GM12864 (cell line): ENCODE measurements at regions not wholly inside any gene's neighbourhood (a gene's known extent, or its start where the extent isn't known, plus 50 kb on each side); places are given as distances from the start of the nearest gene placed in this dataset.
"Not testable (repeated sequence)": the region's sequence is repeated elsewhere in the genome, so short reads cannot be mapped to it uniquely, and the experiment has no call there.

ENCODE experiments used
- DNase-seq: peaks from one replicate; pipeline ENCODE4 v3.0.0-alpha.2; 2011; ENCODE audit warnings: low read depth
- H3K4me3 ChIP-seq: 2 replicates; pipeline ENCODE4 v1.5.1; 2011; ENCODE audit warnings: mild to moderate bottlenecking, low read depth, low read length, control low read depth
- TF ChIP-seq, protein P1 (sequence below): IDR thresholded peaks from 2 replicates; pipeline ENCODE4 v1.5.1; 2011; ENCODE audit warnings: low read depth, mild to moderate bottlenecking, moderate library complexity, low read length, control low read depth, inconsistent platforms; ENCODE audit errors: missing control alignments

DNA sequence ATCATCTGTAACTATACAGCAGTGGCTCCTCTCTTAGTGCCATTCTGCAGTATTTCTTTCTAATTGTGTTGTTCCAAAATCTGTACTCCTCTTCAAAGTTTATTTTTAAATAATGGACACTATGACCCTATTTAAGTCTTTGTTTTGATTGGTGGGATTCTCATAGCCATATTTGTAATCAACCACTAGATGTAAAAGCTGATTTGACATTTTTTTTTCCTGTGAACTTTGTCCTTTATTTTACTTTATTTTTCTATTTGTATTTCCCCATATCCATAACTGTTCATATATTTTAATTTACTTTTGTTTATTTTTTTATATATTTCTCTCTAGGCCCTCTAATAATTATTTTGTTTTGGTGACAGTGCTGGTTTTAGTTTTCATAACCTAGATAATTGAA, 544.4 kb downstream of the KCNJ2 start:
- TF ChIP-seq, protein P1, sequence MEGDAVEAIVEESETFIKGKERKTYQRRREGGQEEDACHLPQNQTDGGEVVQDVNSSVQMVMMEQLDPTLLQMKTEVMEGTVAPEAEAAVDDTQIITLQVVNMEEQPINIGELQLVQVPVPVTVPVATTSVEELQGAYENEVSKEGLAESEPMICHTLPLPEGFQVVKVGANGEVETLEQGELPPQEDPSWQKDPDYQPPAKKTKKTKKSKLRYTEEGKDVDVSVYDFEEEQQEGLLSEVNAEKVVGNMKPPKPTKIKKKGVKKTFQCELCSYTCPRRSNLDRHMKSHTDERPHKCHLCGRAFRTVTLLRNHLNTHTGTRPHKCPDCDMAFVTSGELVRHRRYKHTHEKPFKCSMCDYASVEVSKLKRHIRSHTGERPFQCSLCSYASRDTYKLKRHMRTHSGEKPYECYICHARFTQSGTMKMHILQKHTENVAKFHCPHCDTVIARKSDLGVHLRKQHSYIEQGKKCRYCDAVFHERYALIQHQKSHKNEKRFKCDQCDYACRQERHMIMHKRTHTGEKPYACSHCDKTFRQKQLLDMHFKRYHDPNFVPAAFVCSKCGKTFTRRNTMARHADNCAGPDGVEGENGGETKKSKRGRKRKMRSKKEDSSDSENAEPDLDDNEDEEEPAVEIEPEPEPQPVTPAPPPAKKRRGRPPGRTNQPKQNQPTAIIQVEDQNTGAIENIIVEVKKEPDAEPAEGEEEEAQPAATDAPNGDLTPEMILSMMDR = no peak
- DNase-seq = no peak
- no peak overlapping the region for H3K4me3 ChIP-seq

DNA sequence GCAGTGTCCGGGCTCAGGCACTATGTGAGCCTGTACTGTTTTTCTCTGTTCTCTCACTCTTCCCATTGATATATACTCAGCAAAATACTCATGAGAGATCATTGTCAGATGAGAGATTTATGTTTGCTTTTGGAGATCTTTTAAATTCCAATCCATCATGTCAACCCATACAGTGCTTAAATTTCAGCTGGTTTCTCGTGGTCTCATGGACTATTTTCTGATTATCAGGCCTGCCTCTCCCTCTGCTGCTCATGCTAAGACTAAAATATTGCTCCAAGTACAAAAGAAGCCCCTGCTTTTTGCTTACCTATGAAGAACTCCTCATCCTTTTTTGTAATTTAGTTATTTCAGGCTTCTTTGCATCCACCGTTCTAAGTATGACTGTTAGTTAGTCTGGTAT, 547.2 kb downstream of the KCNJ2 start:
- DNase-seq = no peak
- no peak overlapping the region for H3K4me3 ChIP-seq
- TF ChIP-seq, protein P1 = no peak

DNA sequence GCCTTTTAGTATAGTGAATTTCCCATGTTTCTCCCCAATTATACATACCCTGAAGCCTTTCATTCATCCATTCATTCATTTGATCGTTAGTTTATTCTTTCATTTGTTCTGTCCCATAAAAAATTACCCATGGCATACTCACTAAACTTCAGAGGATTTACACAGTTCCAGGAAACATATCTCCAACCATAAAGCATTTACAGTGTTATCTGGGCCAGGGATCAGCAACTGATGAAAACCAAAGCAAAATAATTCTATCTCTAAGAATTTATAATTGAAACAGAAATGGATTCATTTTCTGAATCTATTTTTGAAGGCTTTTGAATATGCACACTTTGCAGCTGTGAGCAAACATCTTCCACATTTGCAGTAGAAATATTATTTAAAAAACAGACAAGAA, 547.7 kb downstream of the KCNJ2 start:
- no peak overlapping the region for H3K4me3 ChIP-seq
- TF ChIP-seq, protein P1 = no peak
- no peak for DNase-seq

DNA sequence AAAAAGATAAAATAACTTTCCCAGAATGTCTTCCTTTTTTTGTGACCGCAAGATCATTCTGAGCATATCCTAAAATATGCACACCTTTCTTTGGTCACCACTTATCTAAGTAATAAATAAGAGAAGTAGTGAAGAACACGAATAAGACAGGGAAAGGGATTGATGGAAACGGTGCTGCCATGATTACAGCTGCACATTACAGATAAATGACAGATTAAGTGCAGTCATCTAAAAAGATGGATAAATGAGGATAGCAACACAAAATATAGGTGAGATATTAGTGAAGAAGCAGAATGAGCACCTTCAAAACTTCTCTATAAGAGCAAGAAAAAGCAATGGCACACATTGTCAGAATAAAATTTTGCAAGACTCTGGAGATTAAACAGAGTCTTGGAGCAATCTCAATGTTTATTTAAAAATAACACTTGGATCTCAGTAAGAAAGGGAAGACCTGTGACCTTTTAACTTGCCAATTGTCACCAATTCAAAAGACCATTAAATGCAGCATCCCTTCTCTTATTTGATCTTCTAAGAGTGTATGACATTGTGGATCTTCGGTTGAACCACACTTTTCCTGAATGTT, 567.1 kb downstream of the KCNJ2 start:
- no peak for DNase-seq
- no peak overlapping the region for H3K4me3 ChIP-seq
- TF ChIP-seq, protein P1 = no peak

DNA sequence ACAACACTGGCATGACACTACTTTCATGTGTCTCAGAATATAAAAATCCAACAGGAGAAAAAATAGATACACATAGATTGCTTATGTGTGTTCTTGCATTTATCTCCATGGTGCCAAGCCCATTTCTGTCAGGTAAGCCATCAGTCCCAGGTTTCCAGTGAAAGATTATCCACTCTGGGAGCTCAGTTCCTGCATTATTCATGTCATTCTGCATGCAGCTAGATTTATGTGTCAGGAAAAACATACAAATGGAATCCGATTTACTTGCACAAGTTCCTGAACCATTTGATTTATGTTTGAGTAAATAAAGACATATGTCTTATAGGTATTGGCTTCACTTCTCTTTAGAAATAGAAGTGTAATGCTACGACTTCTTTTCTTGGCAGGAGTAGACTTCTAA, 569.7 kb downstream of the KCNJ2 start:
- TF ChIP-seq, protein P1 = no peak
- no peak for DNase-seq
- H3K4me3 ChIP-seq = no peak overlapping the region

DNA sequence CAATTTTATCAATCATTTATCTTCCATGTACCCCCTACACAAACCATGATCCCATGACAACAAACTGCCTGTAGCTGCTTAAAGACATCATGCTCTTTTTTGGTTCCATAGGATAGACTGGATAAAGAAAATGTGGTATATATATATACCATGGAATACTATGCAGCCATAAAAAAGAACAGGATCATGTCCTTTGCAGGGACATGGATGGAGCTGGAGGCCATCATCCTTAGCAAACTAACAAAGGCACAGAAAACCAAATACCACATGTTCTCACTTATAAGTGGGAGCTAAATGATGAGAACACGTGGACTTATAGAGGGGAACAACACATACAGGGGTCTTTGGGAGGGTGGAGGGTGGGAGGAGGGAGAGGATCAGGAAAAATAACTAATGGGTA, 577.2 kb downstream of the KCNJ2 start:
- not testable (repeated sequence) for H3K4me3 ChIP-seq, DNase-seq

DNA sequence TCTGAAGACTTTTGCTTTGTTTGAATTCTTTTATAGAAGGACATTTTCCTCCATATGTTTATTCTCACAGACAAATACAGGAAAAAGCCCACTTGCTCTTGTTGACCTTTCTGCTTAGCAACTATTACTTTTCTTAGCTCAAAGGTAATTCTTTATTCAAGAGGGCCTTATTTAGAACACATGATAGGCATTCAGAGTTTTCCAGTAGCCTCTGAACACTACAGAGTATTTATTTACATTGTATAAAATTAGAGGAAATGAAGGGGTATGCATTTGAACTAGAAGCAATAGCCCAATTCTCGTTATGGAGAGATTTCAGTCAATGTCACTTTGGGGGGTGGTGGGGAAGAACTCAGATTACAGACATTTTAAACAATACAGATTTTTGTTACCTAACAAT, 581.7 kb downstream of the KCNJ2 start:
- DNase-seq = no peak
- no peak overlapping the region for H3K4me3 ChIP-seq

DNA sequence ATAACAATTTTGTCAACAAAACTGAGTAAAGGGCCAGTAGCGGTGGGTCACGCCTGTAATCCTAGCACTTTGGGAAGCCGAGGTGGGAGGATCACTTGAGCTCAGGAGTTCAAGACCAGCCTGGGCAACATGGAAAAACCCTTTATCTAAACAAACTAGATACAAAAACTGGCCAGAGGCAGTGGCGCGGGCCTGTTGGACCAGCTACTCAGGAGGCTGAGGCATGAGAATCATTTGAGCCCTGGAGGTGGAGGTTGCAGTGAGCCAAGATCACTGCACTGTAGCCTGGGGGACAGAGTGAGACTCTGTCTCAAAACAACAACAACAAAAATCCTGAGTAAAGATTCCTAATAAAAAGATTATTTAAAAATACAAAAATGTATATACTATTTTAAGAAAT, 583.1 kb downstream of the KCNJ2 start:
- not testable (repeated sequence) for DNase-seq, H3K4me3 ChIP-seq

More for the DNA sequence above, 581.7 kb downstream of the KCNJ2 start:
- TF ChIP-seq, protein P1 = no peak
